Testis (tissue), 2 donors: ENCODE measurements at regions not wholly inside any gene's neighbourhood (a gene's known extent, or its start where the extent isn't known, plus 50 kb on each side); places are given as distances from the start of the nearest gene placed in this dataset.

Experiments
- DNase-seq: peaks from one replicate; pipeline ENCODE4 v3.0.0-alpha.2; 2019
- H3K27ac ChIP-seq, 2 donors: fragments of 200-600 bp; sonication (generic); one replicate each; pipeline ENCODE4 v1.5.1; 2019
- H3K27me3 ChIP-seq: fragments of 200-600 bp; sonication (generic); one replicate; pipeline ENCODE4 v1.5.1; 2019
- H3K36me3 ChIP-seq: fragments of 200-600 bp; sonication (generic); one replicate; pipeline ENCODE4 v1.5.1; 2017; ENCODE audit warnings: low read depth; ENCODE audit errors: missing control alignments
- H3K4me1 ChIP-seq: fragments of 200-600 bp; sonication (generic); one replicate; pipeline ENCODE4 v1.5.1; 2019
- H3K4me3 ChIP-seq, 2 donors: fragments of 200-600 bp; sonication (generic); one replicate each; pipeline ENCODE4 v1.5.1; 2017 to 2019
- H3K9me3 ChIP-seq: fragments of 200-600 bp; sonication (generic); one replicate; pipeline ENCODE4 v1.5.1; 2017
- CTCF ChIP-seq, 3 experiments: fragments of 450-650 bp in 2 of 3; fragments of 200-600 bp in 1 of 3; sonication (generic) in 1 of 3; IDR thresholded peaks; one replicate each; pipeline ENCODE4 v1.5.1; 2016 to 2019; ENCODE audit warnings: antibody characterized with exemption in 3 of 3, mild to moderate bottlenecking in 2 of 3, moderate library complexity in 1 of 3
- POLR2A ChIP-seq: fragments of 450-650 bp; IDR thresholded peaks from one replicate; pipeline ENCODE4 v1.6.1; 2017; ENCODE audit warnings: antibody characterized with exemption, mild to moderate bottlenecking, moderate library complexity
- WGBS, 2 donors: methylation state at CpG; one replicate each; pipeline ENCODE4 v1.1.5; 2018; 5-methylcytosine and 5-hydroxymethylcytosine counted together
- intact Hi-C: fragments of 100-400 bp; cut with DNase I; formaldehyde crosslinking; loops from one replicate; pipeline ENCODE4 v1.15.1; 2023; ENCODE audit warnings: low total_unique reads

- Histone ChIP-seq H3K4me1 (no peaks in the 10 kb centered on the region), H3K27me3 (no peaks in the 10 kb centered on the region), H3K9me3 (no peaks in the 10 kb centered on the region), H3K27ac (no peak overlapping the region), H3K36me3 (no peaks in the 10 kb centered on the region), H3K4me3 (no peak overlapping the region)
- 95% methylated on average over 7 of the region's 7 CpGs for WGBS, 2 donors
- no peak for DNase-seq
- intact Hi-C loops = no loop called here
- TF ChIP-seq CTCF (IDR thresholded peaks at IDR 0.05) = no peak
These were observed 580.7 kb downstream of the MAFB start for GRCh38 chr20:40108321-40108720.

GRCh38 chr20:40104959-40105358 lies 584.1 kb downstream of the MAFB start:
- Histone ChIP-seq H3K27ac (no peak overlapping the region), H3K4me3 (no peak overlapping the region), H3K36me3 (no peaks in the 10 kb centered on the region), H3K27me3 (no peaks in the 10 kb centered on the region), H3K4me1 (no peaks in the 10 kb centered on the region), H3K9me3 (no peaks in the 10 kb centered on the region)
- intact Hi-C loops = no loop called here
- 84 to 87% methylated on average over 5 of the region's 5 CpGs for WGBS, 2 donors
- TF ChIP-seq POLR2A = no peak
- DNase-seq = no peak

- DNase-seq = no peak
- Histone ChIP-seq H3K27me3 (no peaks in the 10 kb centered on the region), H3K9me3 (no peaks in the 10 kb centered on the region), H3K27ac (no peak overlapping the region), H3K4me3 (no peak overlapping the region), H3K4me1 (no peaks in the 10 kb centered on the region), H3K36me3 (no peaks in the 10 kb centered on the region)
- WGBS, 2 donors = 84 to 94% methylated on average over 3 of the region's 3 CpGs
- intact Hi-C loops = no loop called here
- TF ChIP-seq CTCF (IDR thresholded peaks at IDR 0.05) (no peak), POLR2A (no peak)
These were observed 585.6 kb downstream of the MAFB start for GRCh38 chr20:40103420-40103819.

GRCh38 chr20:40101560-40101959 lies 587.5 kb downstream of the MAFB start:
- DNase-seq = no peak
- Histone ChIP-seq H3K36me3 (no peaks in the 10 kb centered on the region), H3K27me3 (no peaks in the 10 kb centered on the region), H3K9me3 (no peaks in the 10 kb centered on the region), H3K4me3 (no peak overlapping the region), H3K4me1 (no peaks in the 10 kb centered on the region), H3K27ac (no peak overlapping the region)
- TF ChIP-seq CTCF (IDR thresholded peaks at IDR 0.05) = no peak
- no peak for TF ChIP-seq POLR2A
- intact Hi-C loops = no loop called here
- WGBS, 2 donors = 56 to 69% methylated on average over 4 of the region's 4 CpGs

GRCh38 chr20:40100261-40100660 lies 588.8 kb downstream of the MAFB start:
- H3K27ac ChIP-seq = no peak overlapping the region
- DNase-seq = no peak
- no peaks in the 10 kb centered on the region for H3K9me3 ChIP-seq
- no peaks in the 10 kb centered on the region for H3K4me1 ChIP-seq
- 68 to 76% methylated on average over 3 of the region's 3 CpGs for WGBS, 2 donors
- H3K36me3 ChIP-seq = no peaks in the 10 kb centered on the region
- no peak overlapping the region for H3K4me3 ChIP-seq
- no peaks in the 10 kb centered on the region for H3K27me3 ChIP-seq
- TF ChIP-seq POLR2A (no peak), CTCF (IDR thresholded peaks at IDR 0.05) (no peak)
- intact Hi-C loops = no loop called here
